Epithelial cell of proximal tubule (primary cell): ENCODE measurements at regions not wholly inside any gene's neighbourhood (a gene's known extent, or its start where the extent isn't known, plus 50 kb on each side); places are given as distances from the start of the nearest gene placed in this dataset.

ENCODE experiments used
- DNase-seq: peaks from one replicate; pipeline ENCODE4 v3.0.0-alpha.2; 2011; ENCODE audit warnings: low read depth
- H3K4me3 ChIP-seq: 2 replicates; pipeline ENCODE4 v1.5.1; 2011; ENCODE audit warnings: low read depth, mild to moderate bottlenecking, low read length
- TF ChIP-seq, protein P1 (sequence below): conservative IDR thresholded peaks from 2 replicates; pipeline ENCODE4 v1.5.1; 2012; ENCODE audit warnings: low read depth, mild to moderate bottlenecking, low read length

DNA sequence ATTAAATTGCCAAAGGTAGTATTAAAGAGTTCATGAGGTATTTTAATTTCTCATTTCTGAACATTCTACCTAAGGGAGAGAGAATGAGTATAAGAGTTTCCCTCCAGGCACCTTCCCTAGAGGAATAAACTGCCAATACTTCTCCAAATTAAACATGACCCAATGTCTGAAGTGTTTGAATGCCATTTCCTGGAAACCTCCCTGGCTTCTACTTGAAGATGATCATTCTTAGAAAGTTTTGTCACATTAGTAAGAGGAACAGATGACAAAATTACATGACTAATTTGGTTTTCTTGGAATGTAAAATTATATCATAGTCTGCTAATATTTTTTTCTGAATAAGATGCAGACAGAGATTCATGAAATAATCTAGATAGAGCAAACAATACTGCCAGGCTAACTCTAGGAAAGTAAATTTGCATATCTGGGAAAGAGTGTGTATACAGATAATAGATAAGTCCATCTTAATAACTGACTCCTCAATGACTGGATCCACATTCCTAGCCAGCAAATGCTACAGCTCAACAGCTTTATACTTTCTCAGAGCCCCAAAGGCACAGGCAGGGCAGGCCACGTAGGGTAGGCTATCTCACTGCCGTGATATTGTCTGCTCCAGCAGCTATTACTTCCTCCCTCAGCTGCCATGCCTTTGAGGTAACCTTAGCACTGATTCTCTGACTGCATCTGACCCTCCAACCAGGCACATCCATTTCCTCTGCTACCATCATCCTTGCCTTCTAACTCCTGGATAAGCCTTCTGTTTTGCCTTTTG, 630.8 kb upstream of the PIK3C3 start:
- DNase-seq, result no peak
- TF ChIP-seq, protein P1, sequence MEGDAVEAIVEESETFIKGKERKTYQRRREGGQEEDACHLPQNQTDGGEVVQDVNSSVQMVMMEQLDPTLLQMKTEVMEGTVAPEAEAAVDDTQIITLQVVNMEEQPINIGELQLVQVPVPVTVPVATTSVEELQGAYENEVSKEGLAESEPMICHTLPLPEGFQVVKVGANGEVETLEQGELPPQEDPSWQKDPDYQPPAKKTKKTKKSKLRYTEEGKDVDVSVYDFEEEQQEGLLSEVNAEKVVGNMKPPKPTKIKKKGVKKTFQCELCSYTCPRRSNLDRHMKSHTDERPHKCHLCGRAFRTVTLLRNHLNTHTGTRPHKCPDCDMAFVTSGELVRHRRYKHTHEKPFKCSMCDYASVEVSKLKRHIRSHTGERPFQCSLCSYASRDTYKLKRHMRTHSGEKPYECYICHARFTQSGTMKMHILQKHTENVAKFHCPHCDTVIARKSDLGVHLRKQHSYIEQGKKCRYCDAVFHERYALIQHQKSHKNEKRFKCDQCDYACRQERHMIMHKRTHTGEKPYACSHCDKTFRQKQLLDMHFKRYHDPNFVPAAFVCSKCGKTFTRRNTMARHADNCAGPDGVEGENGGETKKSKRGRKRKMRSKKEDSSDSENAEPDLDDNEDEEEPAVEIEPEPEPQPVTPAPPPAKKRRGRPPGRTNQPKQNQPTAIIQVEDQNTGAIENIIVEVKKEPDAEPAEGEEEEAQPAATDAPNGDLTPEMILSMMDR, result no peak
- no peak overlapping the region for H3K4me3 ChIP-seq

DNA sequence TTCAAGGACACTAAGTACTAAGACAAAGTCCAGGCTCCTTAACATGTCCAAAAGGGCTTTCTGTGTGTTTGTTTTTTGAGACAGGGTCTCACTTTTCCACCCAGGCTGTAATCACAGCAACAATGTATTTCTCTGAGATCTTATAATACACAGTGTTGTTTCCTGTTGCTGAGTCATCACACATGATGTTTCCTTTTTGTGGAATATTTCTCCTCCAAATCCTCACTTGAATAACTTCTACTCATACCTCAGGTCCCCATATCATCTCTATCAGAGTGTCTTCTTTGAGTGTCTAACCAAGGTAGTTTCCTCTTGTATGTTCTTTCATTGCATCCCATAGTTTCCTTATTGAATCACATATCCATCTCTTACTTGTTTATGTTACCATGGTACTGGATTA, 632.0 kb upstream of the PIK3C3 start:
- TF ChIP-seq, protein P1, result no peak
- no peak for DNase-seq

DNA sequence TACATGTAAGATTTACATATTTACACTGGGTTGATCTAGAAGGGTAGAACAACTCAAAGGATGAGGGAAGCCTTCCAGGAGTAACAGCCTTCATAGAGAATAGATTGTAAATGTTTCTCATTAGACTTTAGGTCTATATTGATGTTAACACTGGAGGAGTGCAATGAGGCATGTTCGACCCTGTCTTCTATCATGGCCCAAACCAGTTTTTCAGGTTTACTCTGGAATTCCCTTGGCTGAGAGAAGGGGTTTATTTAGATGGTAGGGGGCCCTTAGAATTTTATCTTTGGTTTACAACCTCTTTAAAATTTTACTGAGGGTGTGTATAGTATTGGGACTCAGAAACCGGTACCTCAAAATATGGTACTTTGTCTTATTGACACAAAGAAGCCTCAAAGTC, 634.9 kb upstream of the PIK3C3 start:
- TF ChIP-seq, protein P1, result no peak
- no peak for DNase-seq
- no peak overlapping the region for H3K4me3 ChIP-seq

More for the DNA sequence above, 632.0 kb upstream of the PIK3C3 start:
- no peak overlapping the region for H3K4me3 ChIP-seq

DNA sequence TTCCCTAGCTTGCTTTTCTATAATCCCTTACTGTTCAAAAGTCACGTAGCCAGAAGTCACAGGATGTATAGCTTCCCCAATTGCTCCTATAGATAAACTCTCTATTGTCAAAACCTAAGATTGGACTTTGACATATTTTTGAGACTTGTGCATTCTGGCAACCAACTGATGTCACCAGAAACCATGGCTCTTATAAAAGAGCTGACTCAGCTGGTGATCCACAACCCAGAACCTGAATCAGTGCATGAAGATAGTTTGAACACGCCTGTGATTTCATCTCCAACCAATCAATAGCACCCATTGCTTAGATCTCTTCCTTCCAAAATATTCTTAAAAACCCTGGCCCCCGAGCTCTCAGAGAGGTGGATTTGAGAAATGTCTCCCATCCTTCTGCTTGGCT, 639.9 kb upstream of the PIK3C3 start:
- TF ChIP-seq, protein P1, result no peak
- H3K4me3 ChIP-seq, result no peak overlapping the region
- no peak for DNase-seq

DNA sequence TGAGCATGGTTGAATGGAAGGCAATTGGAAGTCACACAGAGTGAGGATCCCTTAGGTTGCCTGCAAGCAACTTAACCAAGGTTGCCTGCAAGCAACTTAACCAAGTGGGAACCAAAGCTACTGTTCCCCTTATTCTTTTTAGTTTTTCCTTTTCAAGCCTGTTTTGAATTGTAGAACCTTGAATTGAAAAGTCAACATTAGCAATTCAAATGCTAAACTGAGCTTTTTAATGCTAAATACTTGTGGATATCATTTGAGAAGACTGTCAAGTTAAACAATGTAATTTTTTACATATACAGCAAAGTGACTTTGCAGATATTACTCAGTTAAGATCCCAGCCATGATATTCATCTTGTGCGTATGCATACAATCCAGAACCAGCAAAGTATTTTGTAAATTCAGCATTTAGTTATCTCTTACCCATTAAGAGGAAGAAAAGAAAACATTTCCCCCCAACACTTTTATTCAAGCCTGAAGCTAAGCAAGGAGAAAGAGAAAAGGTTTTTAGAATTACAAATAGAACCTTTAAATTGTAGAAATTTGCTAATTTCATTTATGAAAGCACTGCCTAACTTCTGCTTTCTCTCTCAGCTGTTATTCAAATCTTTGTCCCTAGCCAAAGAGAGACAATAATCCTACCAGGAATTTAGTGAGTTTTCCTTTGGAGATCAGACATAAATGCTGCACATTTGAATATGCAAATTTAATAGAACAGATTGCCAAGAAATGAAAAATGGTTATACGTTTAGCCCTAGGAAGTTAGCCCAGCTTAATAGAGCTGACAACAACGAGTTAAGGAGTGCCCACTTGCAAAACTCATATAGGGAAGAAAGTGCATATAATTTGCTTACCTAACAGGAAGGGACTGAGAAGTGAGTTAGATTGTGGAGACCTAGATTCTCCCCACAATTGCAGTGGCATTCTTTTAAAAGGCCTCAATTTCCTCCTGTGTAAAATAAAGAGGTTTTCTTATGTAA, 643.2 kb upstream of the PIK3C3 start:
- DNase-seq, result no peak
- no peak overlapping the region for H3K4me3 ChIP-seq
- TF ChIP-seq, protein P1, result no peak

DNA sequence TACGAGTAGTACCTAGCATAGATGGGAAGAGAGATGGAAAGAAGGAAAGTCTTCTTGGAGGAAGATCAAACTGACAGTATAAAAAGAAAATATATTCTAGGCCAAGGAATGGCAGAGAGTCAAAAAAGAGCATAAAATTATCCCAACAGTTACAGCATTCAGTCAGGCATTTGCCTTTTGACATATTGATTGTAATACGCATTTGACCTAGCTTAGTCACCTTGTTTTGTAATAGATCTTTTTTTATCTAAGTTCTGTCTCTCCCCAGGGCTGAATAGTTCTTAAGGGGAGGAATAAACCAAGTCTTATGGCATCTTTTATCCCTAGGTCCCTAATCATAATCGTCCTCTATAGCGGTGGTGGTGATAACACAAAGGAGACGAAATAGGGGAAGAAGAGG, 657.3 kb upstream of the PIK3C3 start:
- H3K4me3 ChIP-seq, result no peak overlapping the region
- TF ChIP-seq, protein P1, result no peak
- no peak for DNase-seq
